ENCODE measurements at regions not wholly inside any gene's neighbourhood (a gene's known extent, or its start where the extent isn't known, plus 50 kb on each side); places are given as distances from the start of the nearest gene placed in this dataset.

- DNase-seq (ENCODE audit: low spot score) = no peak
Measured at GRCh38 chr2:190809139-190809764, 71.4 kb upstream of the GLS start.

GRCh38 chr2:190809876-190810525 lies 70.6 kb upstream of the GLS start:
- no peak for DNase-seq (ENCODE audit: low spot score)

- DNase-seq (ENCODE audit: low spot score) = no peak
Measured at GRCh38 chr2:190810981-190811587, 69.5 kb upstream of the GLS start.

GRCh38 chr2:190811811-190812210 lies 68.8 kb upstream of the GLS start:
- no peak for DNase-seq (ENCODE audit: low spot score)

GRCh38 chr2:190812506-190813294 lies 67.9 kb upstream of the GLS start:
- DNase-seq (ENCODE audit: low spot score) = no peak

GRCh38 chr2:190815226-190815625 lies 65.4 kb upstream of the GLS start:
- no peak for DNase-seq (ENCODE audit: low spot score)

- no peak for DNase-seq (ENCODE audit: low spot score)
Measured at GRCh38 chr2:190817082-190817481, 63.5 kb upstream of the GLS start.

- no peak for DNase-seq (ENCODE audit: low spot score)
Measured at GRCh38 chr2:190819840-190820301, 60.8 kb upstream of the GLS start.

- DNase-seq (ENCODE audit: low spot score) = no peak
Measured at GRCh38 chr2:190820416-190820815, 60.2 kb upstream of the GLS start.

- no peak for DNase-seq (ENCODE audit: low spot score)
Measured at GRCh38 chr2:190822043-190822442, 58.6 kb upstream of the GLS start.

- DNase-seq (ENCODE audit: low spot score) = no peak
Measured at GRCh38 chr2:190827720-190828119, 52.9 kb upstream of the GLS start.

- no peak for DNase-seq (ENCODE audit: low spot score)
Measured at GRCh38 chr2:190829642-190830041, 51.0 kb upstream of the GLS start.
